ENCODE measurements at regions not wholly inside any gene's neighbourhood (a gene's known extent, or its start where the extent isn't known, plus 50 kb on each side); places are given as distances from the start of the nearest gene placed in this dataset.

DNA sequence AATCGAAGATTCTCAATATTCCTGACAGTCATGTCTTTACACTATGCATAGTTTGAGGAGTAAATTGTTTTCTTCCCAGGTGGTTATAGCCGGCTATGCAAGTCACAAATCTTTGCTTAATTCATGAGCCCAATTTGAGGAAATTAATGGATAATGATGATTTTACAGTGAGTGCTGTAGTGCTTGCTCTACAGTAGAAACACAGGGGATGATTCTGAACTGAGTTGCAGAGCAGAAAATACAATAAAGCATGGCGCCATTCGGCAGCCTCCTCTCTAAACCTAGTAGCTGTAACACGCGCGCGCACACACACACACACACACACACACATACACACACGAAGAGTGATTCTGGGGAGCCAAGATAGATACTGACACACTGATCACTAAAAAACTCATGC lies 181.7 kb upstream of the DPH6 start:
- TF ChIP-seq EZH2 (IDR thresholded peaks at IDR 0.05; ENCODE audit: low read length, missing control alignments), result no peak
- TF ChIP-seq, protein P1, sequence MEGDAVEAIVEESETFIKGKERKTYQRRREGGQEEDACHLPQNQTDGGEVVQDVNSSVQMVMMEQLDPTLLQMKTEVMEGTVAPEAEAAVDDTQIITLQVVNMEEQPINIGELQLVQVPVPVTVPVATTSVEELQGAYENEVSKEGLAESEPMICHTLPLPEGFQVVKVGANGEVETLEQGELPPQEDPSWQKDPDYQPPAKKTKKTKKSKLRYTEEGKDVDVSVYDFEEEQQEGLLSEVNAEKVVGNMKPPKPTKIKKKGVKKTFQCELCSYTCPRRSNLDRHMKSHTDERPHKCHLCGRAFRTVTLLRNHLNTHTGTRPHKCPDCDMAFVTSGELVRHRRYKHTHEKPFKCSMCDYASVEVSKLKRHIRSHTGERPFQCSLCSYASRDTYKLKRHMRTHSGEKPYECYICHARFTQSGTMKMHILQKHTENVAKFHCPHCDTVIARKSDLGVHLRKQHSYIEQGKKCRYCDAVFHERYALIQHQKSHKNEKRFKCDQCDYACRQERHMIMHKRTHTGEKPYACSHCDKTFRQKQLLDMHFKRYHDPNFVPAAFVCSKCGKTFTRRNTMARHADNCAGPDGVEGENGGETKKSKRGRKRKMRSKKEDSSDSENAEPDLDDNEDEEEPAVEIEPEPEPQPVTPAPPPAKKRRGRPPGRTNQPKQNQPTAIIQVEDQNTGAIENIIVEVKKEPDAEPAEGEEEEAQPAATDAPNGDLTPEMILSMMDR (conservative IDR thresholded peaks at IDR 0.05 in 1 of 2, IDR thresholded peaks at IDR 0.05 in 1 of 2; ENCODE audit: low read depth in 1 of 2, low read length in 2 of 2), result no peak
